ENCODE measurements at regions not wholly inside any gene's neighbourhood (a gene's known extent, or its start where the extent isn't known, plus 50 kb on each side); places are given as distances from the start of the nearest gene placed in this dataset.

- TF ChIP-seq, protein P1, sequence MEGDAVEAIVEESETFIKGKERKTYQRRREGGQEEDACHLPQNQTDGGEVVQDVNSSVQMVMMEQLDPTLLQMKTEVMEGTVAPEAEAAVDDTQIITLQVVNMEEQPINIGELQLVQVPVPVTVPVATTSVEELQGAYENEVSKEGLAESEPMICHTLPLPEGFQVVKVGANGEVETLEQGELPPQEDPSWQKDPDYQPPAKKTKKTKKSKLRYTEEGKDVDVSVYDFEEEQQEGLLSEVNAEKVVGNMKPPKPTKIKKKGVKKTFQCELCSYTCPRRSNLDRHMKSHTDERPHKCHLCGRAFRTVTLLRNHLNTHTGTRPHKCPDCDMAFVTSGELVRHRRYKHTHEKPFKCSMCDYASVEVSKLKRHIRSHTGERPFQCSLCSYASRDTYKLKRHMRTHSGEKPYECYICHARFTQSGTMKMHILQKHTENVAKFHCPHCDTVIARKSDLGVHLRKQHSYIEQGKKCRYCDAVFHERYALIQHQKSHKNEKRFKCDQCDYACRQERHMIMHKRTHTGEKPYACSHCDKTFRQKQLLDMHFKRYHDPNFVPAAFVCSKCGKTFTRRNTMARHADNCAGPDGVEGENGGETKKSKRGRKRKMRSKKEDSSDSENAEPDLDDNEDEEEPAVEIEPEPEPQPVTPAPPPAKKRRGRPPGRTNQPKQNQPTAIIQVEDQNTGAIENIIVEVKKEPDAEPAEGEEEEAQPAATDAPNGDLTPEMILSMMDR (IDR thresholded peaks at IDR 0.05; ENCODE audit: low read depth, low read length), result no peak
- H3K27me3 ChIP-seq (ENCODE audit: insufficient read depth, low read depth, severe bottlenecking), result peaks cover 74% of the 10 kb centered on the region
- H3K36me3 ChIP-seq, result no peaks in the 10 kb centered on the region
- H3K4me3 ChIP-seq (ENCODE audit: low read depth, low read length), result no peak overlapping the region
- H3K27ac ChIP-seq, result no peak overlapping the region
- H3K9me3 ChIP-seq (ENCODE audit: severe bottlenecking), result no peaks in the 10 kb centered on the region
- DNase-seq, result no peak
Measured at GRCh38 chr20:56765172-56766073, 136.3 kb downstream of the TFAP2C start.

DNA sequence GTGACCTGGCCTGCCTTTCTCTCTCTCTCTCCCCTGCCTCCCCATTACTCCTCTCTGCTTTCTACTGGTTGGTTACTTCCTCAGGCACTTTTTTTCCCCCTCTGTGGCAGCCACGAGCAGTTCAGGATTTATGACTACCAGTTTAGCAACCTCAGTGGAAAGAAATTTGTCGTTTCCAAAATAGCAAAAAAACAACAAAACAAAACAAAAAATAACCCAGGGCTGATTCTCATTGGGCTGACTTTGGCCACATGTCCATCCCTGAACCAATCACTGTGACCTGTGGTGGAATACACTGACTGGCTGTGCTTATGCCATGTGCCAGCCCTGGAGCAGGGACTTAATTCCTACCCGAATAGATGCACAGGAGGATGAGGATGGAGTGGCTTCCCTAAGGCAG is 137.4 kb downstream of the TFAP2C start:
- Histone ChIP-seq H3K27ac (no peak overlapping the region), H3K4me3 (ENCODE audit: low read depth, low read length) (no peak overlapping the region), H3K9me3 (ENCODE audit: severe bottlenecking) (no peaks in the 10 kb centered on the region), H3K36me3 (no peaks in the 10 kb centered on the region), H3K27me3 (ENCODE audit: insufficient read depth, low read depth, severe bottlenecking) (peaks cover 73% of the 10 kb centered on the region)
- TF ChIP-seq, protein P1 (IDR thresholded peaks at IDR 0.05; ENCODE audit: low read depth, low read length), result no peak
- DNase-seq, result no peak

DNA sequence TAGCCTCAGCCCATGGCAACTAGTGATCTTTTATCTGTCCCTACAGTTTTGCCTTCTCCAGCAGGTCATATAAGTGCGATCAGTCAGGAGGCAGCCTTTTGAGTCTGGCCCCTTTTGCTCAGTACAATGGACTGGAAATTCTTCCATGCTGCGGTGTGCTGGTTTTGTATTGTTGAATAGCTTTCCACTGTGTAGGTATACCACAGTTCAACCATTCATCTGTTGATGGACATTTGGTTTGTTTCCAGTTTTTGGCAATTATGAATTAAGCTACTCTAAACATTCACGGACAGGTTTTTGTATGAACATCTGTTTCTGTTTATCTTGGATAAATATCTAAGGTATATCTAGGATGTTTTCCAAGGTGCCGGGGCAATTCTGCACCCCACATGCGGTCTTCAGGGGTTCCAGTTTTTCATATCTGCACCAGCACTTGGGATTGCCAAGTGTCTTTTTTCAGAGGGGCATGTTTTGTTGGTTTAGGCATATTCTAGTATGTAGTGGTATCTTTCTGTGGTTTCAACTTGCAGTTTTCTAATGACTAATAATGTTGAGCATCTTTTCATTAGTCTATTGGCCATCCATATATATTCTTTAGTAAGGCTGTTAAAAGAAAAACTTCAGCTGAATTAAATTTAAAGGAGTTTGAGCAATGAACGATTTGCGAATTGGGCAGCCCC is 141.0 kb downstream of the TFAP2C start:
- no peak overlapping the region for H3K27ac ChIP-seq
- H3K9me3 ChIP-seq (ENCODE audit: severe bottlenecking), result no peaks in the 10 kb centered on the region
- no peak overlapping the region for H3K4me3 ChIP-seq (ENCODE audit: low read depth, low read length)
- TF ChIP-seq, protein P1 (IDR thresholded peaks at IDR 0.05; ENCODE audit: low read depth, low read length), result no peak
- no peaks in the 10 kb centered on the region for H3K36me3 ChIP-seq
- no peak for DNase-seq
- peaks cover 84% of the 10 kb centered on the region for H3K27me3 ChIP-seq (ENCODE audit: insufficient read depth, low read depth, severe bottlenecking)

GRCh38 chr20:56773749-56774148 is 144.6 kb downstream of the TFAP2C start:
- Histone ChIP-seq H3K9me3 (ENCODE audit: severe bottlenecking) (no peaks in the 10 kb centered on the region), H3K27ac (no peak overlapping the region), H3K27me3 (ENCODE audit: insufficient read depth, low read depth, severe bottlenecking) (peaks cover 82% of the 10 kb centered on the region)

GRCh38 chr20:56774873-56775272 is 145.8 kb downstream of the TFAP2C start:
- Histone ChIP-seq H3K27ac (no peak overlapping the region), H3K9me3 (ENCODE audit: severe bottlenecking) (no peaks in the 10 kb centered on the region), H3K27me3 (ENCODE audit: insufficient read depth, low read depth, severe bottlenecking) (peaks cover 78% of the 10 kb centered on the region), H3K36me3 (no peaks in the 10 kb centered on the region), H3K4me3 (ENCODE audit: low read depth, low read length) (no peak overlapping the region)
- TF ChIP-seq, protein P1 (IDR thresholded peaks at IDR 0.05; ENCODE audit: low read depth, low read length), result no peak
- no peak for DNase-seq

More at GRCh38 chr20:56773749-56774148, 144.6 kb downstream of the TFAP2C start:
- Histone ChIP-seq H3K36me3 (no peaks in the 10 kb centered on the region), H3K4me3 (ENCODE audit: low read depth, low read length) (no peak overlapping the region)
- TF ChIP-seq, protein P1 (IDR thresholded peaks at IDR 0.05; ENCODE audit: low read depth, low read length), result no peak
- DNase-seq, result no peak

Measured in WERI-Rb-1 (cell line).